H1 (cell line): ENCODE measurements at regions not wholly inside any gene's neighbourhood (a gene's known extent, or its start where the extent isn't known, plus 50 kb on each side); places are given as distances from the start of the nearest gene placed in this dataset.
"Not testable (repeated sequence)": the region's sequence is repeated elsewhere in the genome, so short reads cannot be mapped to it uniquely, and the experiment has no call there.

Experiments
- CTCF ChIA-PET: fragments of 300-600 bp; sonication (Branson Sonifier 250); formaldehyde crosslinking; loops from one replicate; lab custom pipeline; 2021; ENCODE audit not compliant: partially characterized antibody; lab: Charles Lee
- POLR2A ChIA-PET: fragments of 300-600 bp; sonication (Branson Sonifier 250); formaldehyde crosslinking; loops from one replicate; lab custom pipeline; 2021; ENCODE audit warnings: inconsistent platforms; ENCODE audit not compliant: partially characterized antibody; lab: Charles Lee
- DNase-seq, 2 experiments: peaks; one replicate each; pipeline versions ENCODE4 v3.0.0 to v3.0.0-alpha.2; 2010 to 2022; ENCODE audit warnings: low spot score in 2 of 2, low read depth in 1 of 2, mixed read lengths in 1 of 2
- FAIRE-seq: peaks from 2 replicates; lab custom pipeline; 2011; peaks lifted over from hg19 to GRCh38; lab: Jason Lieb, UNC
- H2AFZ ChIP-seq: 2 replicates; pipeline ENCODE4 v1.8.1; 2012; ENCODE audit warnings: low read length, inconsistent platforms
- H2AK5ac ChIP-seq: 2 replicates; pipeline ENCODE4 v1.6.1; 2013; ENCODE audit warnings: low read depth, low read length
- H2BK120ac ChIP-seq: replicated peaks from 2 replicates; pipeline ENCODE3; 2013; ENCODE audit warnings: low read depth, low read length, inconsistent platforms
- H2BK12ac ChIP-seq: 2 replicates; pipeline ENCODE4 v1.6.1; 2013; ENCODE audit warnings: low read depth, low read length
- H2BK15ac ChIP-seq: 2 replicates; pipeline ENCODE4 v1.6.1; 2013; ENCODE audit warnings: low read length
- H2BK20ac ChIP-seq: 2 replicates; pipeline ENCODE4 v1.6.1; 2013; ENCODE audit warnings: low read length
- H2BK5ac ChIP-seq: 2 replicates; pipeline ENCODE4 v1.6.1; 2013; ENCODE audit warnings: low read depth, low read length
- H3K14ac ChIP-seq: 2 replicates; pipeline ENCODE4 v1.6.1; 2013; ENCODE audit warnings: inconsistent platforms; ENCODE audit not compliant: insufficient read length
- H3K18ac ChIP-seq: 2 replicates; pipeline ENCODE4 v1.6.1; 2013; ENCODE audit warnings: low read length; ENCODE audit errors: extremely low read depth
- H3K23ac ChIP-seq: 2 replicates; pipeline ENCODE4 v1.6.1; 2013; ENCODE audit warnings: inconsistent platforms; ENCODE audit not compliant: insufficient read length
- H3K23me2 ChIP-seq: 2 replicates; pipeline ENCODE4 v1.6.1; 2013; ENCODE audit warnings: low read depth, low read length
- H3K27ac ChIP-seq: 2 replicates; pipeline ENCODE4 v1.6.1; 2011; ENCODE audit warnings: low read depth, low read length, inconsistent platforms
- H3K27me3 ChIP-seq, 4 experiments: replicated peaks in 1 of 4; 1 replicate in 1 of 4; 2 replicates in 3 of 4; pipeline versions ENCODE4 v1.6.1 to v1.8.1; 2011 to 2013; ENCODE audit warnings: low read length in 3 of 4, mild to moderate bottlenecking in 3 of 4, inconsistent platforms in 2 of 4, mixed read lengths in 2 of 4, moderate library complexity in 1 of 4; ENCODE audit not compliant: control insufficient read depth in 3 of 4, insufficient read depth in 3 of 4; ENCODE audit errors: extremely low read depth in 1 of 4
- H3K36me3 ChIP-seq, 4 experiments: 2 replicates each; pipeline versions ENCODE4 v1.6.1 to v1.8.1; 2011 to 2013; ENCODE audit warnings: mild to moderate bottlenecking in 4 of 4, low read length in 3 of 4, moderate library complexity in 2 of 4, control low read depth in 1 of 4, inconsistent platforms in 1 of 4; ENCODE audit not compliant: insufficient read depth in 4 of 4, control insufficient read depth in 2 of 4
- H3K4ac ChIP-seq: replicated peaks from 2 replicates; pipeline ENCODE3; 2013; ENCODE audit warnings: low read length, low read depth, mixed read lengths, inconsistent platforms; ENCODE audit not compliant: insufficient read length
- H3K4me1 ChIP-seq, 4 experiments: replicated peaks in 1 of 4; 1 replicate in 1 of 4; 2 replicates in 3 of 4; pipeline versions ENCODE4 v1.6.1 to v1.8.1; 2011 to 2013; ENCODE audit warnings: low read length in 3 of 4, inconsistent platforms in 2 of 4, mixed read lengths in 1 of 4; ENCODE audit not compliant: insufficient read depth in 4 of 4, control insufficient read depth in 3 of 4
- H3K4me2 ChIP-seq, 2 experiments: 2 replicates each; pipeline versions ENCODE4 v1.6.1 to v1.8.1; 2011 to 2013; ENCODE audit warnings: low read depth in 2 of 2, low read length in 2 of 2, control low read depth in 1 of 2, inconsistent platforms in 1 of 2, mild to moderate bottlenecking in 1 of 2; ENCODE audit not compliant: insufficient read depth in 1 of 2
- H3K4me3 ChIP-seq, 4 experiments: fragments of 200-600, 300-600 bp in 1 of 4; sonication (generic), shearing (Covaris generic), sonication (Bioruptor Twin) in 1 of 4; 2 replicates each; pipeline versions ENCODE4 v1.5.1 to v1.8.1; 2011 to 2016; ENCODE audit warnings: low read length in 4 of 4, low read depth in 3 of 4, control low read depth in 2 of 4, inconsistent platforms in 2 of 4, mild to moderate bottlenecking in 2 of 4, mixed read lengths in 1 of 4, moderate library complexity in 1 of 4; ENCODE audit not compliant: insufficient read depth in 2 of 4; ENCODE audit errors: extremely low read depth in 1 of 4
- H3K56ac ChIP-seq: replicated peaks from 2 replicates; pipeline ENCODE3; 2013; ENCODE audit warnings: low read depth, mild to moderate bottlenecking, mixed read lengths, low read length, inconsistent platforms; ENCODE audit not compliant: insufficient read length
- H3K79me1 ChIP-seq: 2 replicates; pipeline ENCODE4 v1.6.1; 2013; ENCODE audit warnings: low read depth, low read length, control low read depth
- H3K79me2 ChIP-seq, 2 experiments: 2 replicates each; pipeline versions ENCODE4 v1.6.1 to v1.8.1; 2012 to 2013; ENCODE audit warnings: low read length in 2 of 2, mild to moderate bottlenecking in 2 of 2, inconsistent platforms in 1 of 2; ENCODE audit not compliant: insufficient read depth in 2 of 2, control insufficient read depth in 1 of 2
- H3K9ac ChIP-seq, 4 experiments: replicated peaks in 1 of 4; 1 replicate in 1 of 4; 2 replicates in 3 of 4; pipeline versions ENCODE4 v1.6.1 to v1.8.1; 2011 to 2013; ENCODE audit warnings: low read depth in 3 of 4, low read length in 3 of 4, control low read depth in 2 of 4, mild to moderate bottlenecking in 2 of 4, moderate library complexity in 2 of 4, inconsistent platforms in 1 of 4; ENCODE audit errors: extremely low read depth in 1 of 4
- H3K9me3 ChIP-seq, 2 experiments: 2 replicates each; pipeline versions ENCODE4 v1.6.1 to v1.8.1; 2012 to 2013; ENCODE audit warnings: mild to moderate bottlenecking in 2 of 2, moderate library complexity in 2 of 2, control low read depth in 1 of 2, inconsistent platforms in 1 of 2, low read depth in 1 of 2, low read length in 1 of 2, mixed read lengths in 1 of 2; ENCODE audit not compliant: insufficient read depth in 2 of 2
- H4K20me1 ChIP-seq, 2 experiments: replicated peaks in 1 of 2; 2 replicates each; pipeline versions ENCODE3 to v1.8.1; 2011 to 2013; ENCODE audit warnings: inconsistent platforms in 2 of 2, low read length in 2 of 2, mild to moderate bottlenecking in 1 of 2; ENCODE audit not compliant: insufficient read depth in 2 of 2, control insufficient read depth in 1 of 2
- H4K5ac ChIP-seq: 2 replicates; pipeline ENCODE4 v1.6.1; 2013; ENCODE audit warnings: low read length, low read depth, mixed read lengths, inconsistent platforms; ENCODE audit not compliant: insufficient read length
- H4K8ac ChIP-seq: 2 replicates; pipeline ENCODE4 v1.8.0; 2013; ENCODE audit warnings: mild to moderate bottlenecking, moderate library complexity, low read length, inconsistent platforms; ENCODE audit not compliant: insufficient read depth; ENCODE audit errors: extremely low read depth
- H4K91ac ChIP-seq: replicated peaks from 2 replicates; pipeline ENCODE3; 2013; ENCODE audit warnings: low read length, mixed read lengths, inconsistent platforms; ENCODE audit not compliant: insufficient read length
- WGBS, 2 experiments: shearing (Covaris generic) in 1 of 2; methylation state at CpG; one replicate each; pipeline versions ENCODE4 v1.1.6 to v1.1.7; 2013 to 2015; ENCODE audit warnings: low lambda C conversion rate in 2 of 2, mixed read lengths in 2 of 2, inconsistent platforms in 1 of 2, low coverage in 1 of 2, missing lambda C conversion rate in 1 of 2; ENCODE audit not compliant: insufficient replicate concordance in 2 of 2, insufficient coverage in 1 of 2, insufficient read length in 1 of 2; ENCODE audit errors: extremely low coverage in 1 of 2, missing lambda C conversion rate in 1 of 2; 5-methylcytosine and 5-hydroxymethylcytosine counted together

DNA sequence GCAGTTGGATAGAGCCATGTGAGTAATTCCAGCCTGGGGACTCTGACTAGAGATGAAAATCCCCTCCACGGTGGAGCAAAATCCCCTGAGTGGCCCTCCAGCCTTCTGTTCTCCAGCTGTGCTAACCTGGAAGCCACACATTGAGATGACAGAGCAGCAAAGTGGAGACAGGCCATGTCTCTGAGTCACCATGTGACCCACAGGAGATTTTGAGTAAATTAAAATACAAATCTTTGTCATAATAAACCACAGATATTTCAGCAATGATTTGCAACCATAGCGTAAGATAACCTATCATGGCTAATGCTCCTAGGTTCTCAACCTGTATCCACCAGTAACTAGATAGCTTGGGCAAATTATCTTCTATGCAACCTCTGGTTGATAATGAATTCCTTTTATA, 328.3 kb upstream of the DPP6 start:
- DNase-seq, H3K4me3 ChIP-seq, H3K23ac ChIP-seq, CTCF ChIA-PET, H3K27ac ChIP-seq, H3K23me2 ChIP-seq, H3K9ac ChIP-seq, H3K14ac ChIP-seq, H3K4me1 ChIP-seq, H3K36me3 ChIP-seq, FAIRE-seq, H4K8ac ChIP-seq, H3K56ac ChIP-seq, H3K4me2 ChIP-seq, H3K79me2 ChIP-seq, H3K79me1 ChIP-seq, H3K9me3 ChIP-seq, H4K5ac ChIP-seq, H2BK120ac ChIP-seq, H2AFZ ChIP-seq, H4K91ac ChIP-seq, H2BK5ac ChIP-seq, H2BK15ac ChIP-seq, H2BK20ac ChIP-seq, H3K18ac ChIP-seq, POLR2A ChIA-PET, H2AK5ac ChIP-seq, H4K20me1 ChIP-seq, H3K27me3 ChIP-seq, H2BK12ac ChIP-seq, H3K4ac ChIP-seq: not testable (repeated sequence)
- WGBS, 2 experiments, result 100% methylated on average over 1 of the region's 2 CpGs; no CpG with 5 or more reads in 1 of the 2 experiments

GRCh38 chr7:153731504-153731903, 320.7 kb upstream of the DPP6 start:
- H4K91ac ChIP-seq, H2AK5ac ChIP-seq, H3K4me3 ChIP-seq, H2BK15ac ChIP-seq, H3K4me2 ChIP-seq, H4K20me1 ChIP-seq, FAIRE-seq, H3K14ac ChIP-seq, H3K4ac ChIP-seq, H3K79me1 ChIP-seq, H2BK5ac ChIP-seq, H3K18ac ChIP-seq, H3K36me3 ChIP-seq, POLR2A ChIA-PET, H2BK120ac ChIP-seq, H4K8ac ChIP-seq, H3K23me2 ChIP-seq, H3K9me3 ChIP-seq, H2AFZ ChIP-seq, CTCF ChIA-PET, DNase-seq, H2BK20ac ChIP-seq, H4K5ac ChIP-seq, H3K23ac ChIP-seq, H3K56ac ChIP-seq, H3K9ac ChIP-seq, H2BK12ac ChIP-seq, H3K27ac ChIP-seq, H3K4me1 ChIP-seq, H3K27me3 ChIP-seq, H3K79me2 ChIP-seq: not testable (repeated sequence)
- WGBS, 2 experiments, result 93% methylated on average over 4 of the region's 7 CpGs; no CpG with 5 or more reads in 1 of the 2 experiments
